ENCODE measurements at regions not wholly inside any gene's neighbourhood (a gene's known extent, or its start where the extent isn't known, plus 50 kb on each side); places are given as distances from the start of the nearest gene placed in this dataset.

DNA sequence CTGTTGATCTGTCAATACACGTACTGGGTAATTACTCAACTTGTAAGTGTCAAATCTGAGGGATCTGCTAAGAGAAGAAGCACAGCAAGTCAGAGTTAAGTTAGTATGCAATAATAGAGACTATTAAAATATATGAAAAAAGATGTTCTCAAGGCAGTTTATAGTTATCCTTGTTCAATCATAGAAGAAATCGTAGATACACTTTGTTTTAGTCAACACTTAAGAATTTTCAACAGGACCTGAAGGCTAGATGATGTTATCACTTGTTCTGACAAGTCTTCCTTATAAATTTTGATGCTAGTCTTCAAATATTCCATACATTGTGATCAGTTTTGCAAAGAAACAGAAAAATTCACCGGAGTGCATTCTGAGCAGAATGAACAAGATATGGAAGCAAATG is 91.1 kb upstream of the KCNQ5 start:
- POLR2A ChIA-PET: no interaction called here
- Histone ChIP-seq H3K4me1 (ENCODE audit: control insufficient read depth, insufficient read depth, low read length) (no peaks in the 10 kb centered on the region), H4K20me1 (ENCODE audit: control insufficient read depth, insufficient read depth) (no peaks in the 10 kb centered on the region), H3K27me3 (replicated peaks in 1 of 2; ENCODE audit: control insufficient read depth in 2 of 2, insufficient read depth in 2 of 2, low read length in 1 of 2) (no peaks in the 10 kb centered on the region; a peak in 1 of 4 replicates), H3K4me3 (no peak overlapping the region), H2AFZ (ENCODE audit: control insufficient read depth, low read depth, low read length) (no peak overlapping the region), H3K4me2 (ENCODE audit: control insufficient read depth, insufficient read depth) (no peak overlapping the region), H3K9ac (ENCODE audit: control insufficient read depth, insufficient read depth, low read length) (no peak overlapping the region), H3K9me3 (replicated peaks; ENCODE audit: control insufficient read depth, insufficient read depth, low read length) (no peaks in the 10 kb centered on the region), H3K79me2 (ENCODE audit: control insufficient read depth, insufficient read depth, low read length) (no peaks in the 10 kb centered on the region), H3K36me3 (ENCODE audit: control insufficient read depth in 2 of 2, insufficient read depth in 2 of 2, low read length in 1 of 2) (no peaks in the 10 kb centered on the region), H3K27ac (ENCODE audit: control insufficient read depth, insufficient read depth) (no peak overlapping the region)
- WGBS (ENCODE audit: insufficient coverage, insufficient replicate concordance, low lambda C conversion rate, missing lambda C conversion rate): 36% methylated on average over 3 of the region's 3 CpGs
- FAIRE-seq (no peak), ATAC-seq (no peak), DNase-seq (ENCODE audit: low read depth, low spot score) (no peak)
- BruUV-seq (replicated peaks): no TSS peak
- TF ChIP-seq SUZ12 (IDR thresholded peaks at IDR 0.05; ENCODE audit: unreplicated experiment) (no peak), ZNF274 (IDR thresholded peaks at IDR 0.05; ENCODE audit: insufficient read depth, insufficient read length) (no peak), STAT3 (IDR thresholded peaks at IDR 0.05; ENCODE audit: low read depth, low read length) (no peak), NR2C2 (IDR thresholded peaks at IDR 0.05; ENCODE audit: borderline replicate concordance, control insufficient read depth, insufficient read length, low read depth) (no peak), BCL11A (IDR thresholded peaks at IDR 0.05; ENCODE audit: low read depth, low read length) (no peak), CHD4 (IDR thresholded peaks at IDR 0.05) (no peak), HDAC2 (IDR thresholded peaks at IDR 0.05) (no peak), SMAD5 (IDR thresholded peaks at IDR 0.05; ENCODE audit: low read depth) (no peak), BHLHE40 (IDR thresholded peaks at IDR 0.05; ENCODE audit: borderline replicate concordance in 1 of 2, low read depth in 2 of 2, low read length in 1 of 2) (no peak), PML (IDR thresholded peaks at IDR 0.05; ENCODE audit: low read length) (no peak), JUNB (IDR thresholded peaks at IDR 0.05) (no peak), CHD1 (IDR thresholded peaks at IDR 0.05; ENCODE audit: low read depth, low read length) (no peak)
- TF ChIP-seq, protein P1, sequence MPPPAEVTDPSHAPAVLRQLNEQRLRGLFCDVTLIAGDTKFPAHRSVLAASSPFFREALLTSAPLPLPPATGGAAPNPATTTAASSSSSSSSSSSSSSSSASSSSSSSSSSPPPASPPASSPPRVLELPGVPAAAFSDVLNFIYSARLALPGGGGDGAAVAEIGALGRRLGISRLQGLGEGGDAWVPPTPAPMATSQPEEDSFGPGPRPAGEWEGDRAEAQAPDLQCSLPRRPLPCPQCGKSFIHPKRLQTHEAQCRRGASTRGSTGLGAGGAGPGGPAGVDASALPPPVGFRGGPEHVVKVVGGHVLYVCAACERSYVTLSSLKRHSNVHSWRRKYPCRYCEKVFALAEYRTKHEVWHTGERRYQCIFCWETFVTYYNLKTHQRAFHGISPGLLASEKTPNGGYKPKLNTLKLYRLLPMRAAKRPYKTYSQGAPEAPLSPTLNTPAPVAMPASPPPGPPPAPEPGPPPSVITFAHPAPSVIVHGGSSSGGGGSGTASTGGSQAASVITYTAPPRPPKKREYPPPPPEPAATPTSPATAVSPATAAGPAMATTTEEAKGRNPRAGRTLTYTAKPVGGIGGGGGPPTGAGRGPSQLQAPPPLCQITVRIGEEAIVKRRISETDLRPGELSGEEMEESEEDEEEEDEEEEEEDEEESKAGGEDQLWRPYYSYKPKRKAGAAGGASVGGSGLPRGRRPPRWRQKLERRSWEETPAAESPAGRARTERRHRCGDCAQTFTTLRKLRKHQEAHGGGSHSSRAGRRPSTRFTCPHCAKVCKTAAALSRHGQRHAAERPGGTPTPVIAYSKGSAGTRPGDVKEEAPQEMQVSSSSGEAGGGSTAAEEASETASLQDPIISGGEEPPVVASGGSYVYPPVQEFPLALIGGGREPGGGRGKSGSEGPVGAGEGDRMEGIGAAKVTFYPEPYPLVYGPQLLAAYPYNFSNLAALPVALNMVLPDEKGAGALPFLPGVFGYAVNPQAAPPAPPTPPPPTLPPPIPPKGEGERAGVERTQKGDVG (CRISPR knock-in tag; IDR thresholded peaks at IDR 0.05): no peak
- TF ChIP-seq, protein P2, sequence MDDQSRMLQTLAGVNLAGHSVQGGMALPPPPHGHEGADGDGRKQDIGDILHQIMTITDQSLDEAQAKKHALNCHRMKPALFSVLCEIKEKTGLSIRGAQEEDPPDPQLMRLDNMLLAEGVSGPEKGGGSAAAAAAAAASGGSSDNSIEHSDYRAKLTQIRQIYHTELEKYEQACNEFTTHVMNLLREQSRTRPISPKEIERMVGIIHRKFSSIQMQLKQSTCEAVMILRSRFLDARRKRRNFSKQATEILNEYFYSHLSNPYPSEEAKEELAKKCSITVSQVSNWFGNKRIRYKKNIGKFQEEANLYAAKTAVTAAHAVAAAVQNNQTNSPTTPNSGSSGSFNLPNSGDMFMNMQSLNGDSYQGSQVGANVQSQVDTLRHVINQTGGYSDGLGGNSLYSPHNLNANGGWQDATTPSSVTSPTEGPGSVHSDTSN (IDR thresholded peaks at IDR 0.05; ENCODE audit: insufficient replicate concordance, low read depth, low read length): no peak
- TF ChIP-seq, protein P3, sequence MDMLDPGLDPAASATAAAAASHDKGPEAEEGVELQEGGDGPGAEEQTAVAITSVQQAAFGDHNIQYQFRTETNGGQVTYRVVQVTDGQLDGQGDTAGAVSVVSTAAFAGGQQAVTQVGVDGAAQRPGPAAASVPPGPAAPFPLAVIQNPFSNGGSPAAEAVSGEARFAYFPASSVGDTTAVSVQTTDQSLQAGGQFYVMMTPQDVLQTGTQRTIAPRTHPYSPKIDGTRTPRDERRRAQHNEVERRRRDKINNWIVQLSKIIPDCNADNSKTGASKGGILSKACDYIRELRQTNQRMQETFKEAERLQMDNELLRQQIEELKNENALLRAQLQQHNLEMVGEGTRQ (IDR thresholded peaks at IDR 0.05; ENCODE audit: borderline replicate concordance, low read depth, low read length): no peak
- CTCF ChIA-PET: interaction anchor here (1.2 kb wide), 1 partner anchor 119 kb away, joined by 3 read pairs; no protein-coding TSS in a partner anchor
- in situ Hi-C loops (cut with MboI): no loop called here
- SMC1A ChIA-PET (ENCODE audit: uncharacterized antibody, unreplicated experiment): no interaction called here
- intact Hi-C loops (cut with micrococcal nuclease; ENCODE audit: unreplicated experiment): no loop called here
- RAD21 ChIA-PET (ENCODE audit: unreplicated experiment): no interaction called here
